ENCODE measurements at regions not wholly inside any gene's neighbourhood (a gene's known extent, or its start where the extent isn't known, plus 50 kb on each side); places are given as distances from the start of the nearest gene placed in this dataset.
"Not testable (repeated sequence)": the region's sequence is repeated elsewhere in the genome, so short reads cannot be mapped to it uniquely, and the experiment has no call there.

DNA sequence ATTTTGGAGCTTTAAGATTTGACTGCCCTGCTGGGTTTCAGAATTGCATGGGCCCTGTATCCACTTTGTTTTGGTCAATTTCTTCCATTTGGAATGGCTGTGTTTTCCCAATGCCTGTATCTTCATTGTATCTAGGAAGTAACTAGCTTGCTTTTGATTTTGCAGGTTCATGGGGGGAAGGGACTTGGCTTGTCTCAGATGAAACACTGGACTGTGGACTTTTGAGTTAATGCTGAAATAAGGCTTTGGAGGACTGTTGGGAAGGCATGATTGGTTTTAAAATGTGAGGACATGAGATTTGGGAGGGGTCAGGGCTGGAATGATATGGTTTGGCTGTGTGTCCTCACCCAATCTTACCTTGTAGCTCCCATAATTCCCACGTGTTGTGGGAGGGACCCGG is 245.2 kb upstream of the FOXP2 start:
- H3K4me1 Mint-ChIP-seq; ATAC-seq; H3K27me3 ChIP-seq (ENCODE audit: control insufficient read depth in 2 of 2, insufficient read depth in 2 of 2, low read length in 2 of 2); intact Hi-C loops (cut with micrococcal nuclease); CTCF ChIA-PET; H3K4me1 ChIP-seq (ENCODE audit: control insufficient read depth in 2 of 2, insufficient read depth in 2 of 2, low read length in 2 of 2); H3K36me3 Mint-ChIP-seq; H3K27ac Mint-ChIP-seq; H3K9me3 ChIP-seq (ENCODE audit: control insufficient read depth in 2 of 3, low read length in 3 of 3); H3K27ac ChIP-seq (ENCODE audit: low read depth, low read length); DNase-seq; H3K36me3 ChIP-seq (ENCODE audit: control insufficient read depth in 2 of 3, insufficient read depth in 3 of 3, low read length in 3 of 3); H3K4me3 ChIP-seq (ENCODE audit: low read length); H3K27me3 Mint-ChIP-seq; H3K4me3 Mint-ChIP-seq: not testable (repeated sequence)
- peaks cover 0 to 18% (median 3%) of the 10 kb centered on the region in 11 donors for H3K9me3 Mint-ChIP-seq
- POLR2A ChIA-PET = interaction anchor here (0.5 kb wide), 1 partner anchor 272 kb away, joined by 3 read pairs; no protein-coding TSS in a partner anchor

DNA sequence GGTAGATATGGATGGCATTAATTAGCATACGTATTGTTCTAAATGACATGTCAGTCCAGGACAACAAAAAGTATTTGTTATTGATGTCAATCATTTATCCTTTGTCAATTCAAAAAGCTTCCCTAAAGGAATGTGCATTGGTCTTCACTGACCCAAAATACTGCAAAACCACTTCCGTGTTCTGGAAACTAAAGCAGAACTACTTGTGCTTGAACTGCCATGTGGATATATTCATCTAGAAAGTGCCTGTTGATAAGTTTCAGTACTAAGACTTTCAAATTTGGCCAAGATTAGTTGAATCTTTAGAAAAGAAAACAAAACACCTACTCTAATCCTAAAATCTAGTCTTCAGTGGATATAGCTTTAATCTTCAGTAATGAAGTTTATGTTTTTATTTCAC is 242.1 kb upstream of the PPP1R3A start:
- CTCF ChIA-PET = no interaction called here
- no peak overlapping the region for H3K27ac ChIP-seq (ENCODE audit: low read depth, low read length)
- intact Hi-C loops (cut with micrococcal nuclease) = no loop called here

DNA sequence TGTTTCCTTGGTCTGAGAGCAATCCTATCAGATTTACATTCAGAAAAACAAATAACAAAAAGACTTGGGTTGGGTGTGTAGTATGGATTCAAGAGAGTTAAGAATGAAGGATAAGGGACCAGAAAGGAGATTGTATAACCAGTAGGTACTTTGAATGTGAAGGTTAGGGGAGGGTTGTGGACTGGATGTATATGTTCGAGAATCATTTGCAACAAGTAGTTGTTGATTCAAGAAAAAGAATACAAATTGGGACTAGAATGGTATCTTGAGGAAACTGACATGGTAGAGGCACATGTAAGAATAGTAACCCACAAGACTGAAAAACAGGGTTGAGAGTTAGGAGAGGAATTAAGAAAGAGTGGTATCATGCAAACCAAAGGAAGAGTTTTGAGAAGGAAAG is 240.0 kb upstream of the PPP1R3A start:
- DNase-seq = no peak
- ATAC-seq = no peak
- Histone ChIP-seq H3K27me3 (ENCODE audit: control insufficient read depth in 2 of 2, insufficient read depth in 2 of 2, low read length in 2 of 2) (no peaks in the 10 kb centered on the region), H3K27ac (ENCODE audit: low read depth, low read length) (no peak overlapping the region), H3K36me3 (ENCODE audit: control insufficient read depth in 2 of 3, insufficient read depth in 3 of 3, low read length in 3 of 3) (no peaks in the 10 kb centered on the region), H3K4me1 (ENCODE audit: control insufficient read depth in 2 of 2, insufficient read depth in 2 of 2, low read length in 2 of 2) (no peaks in the 10 kb centered on the region), H3K9me3 (ENCODE audit: control insufficient read depth in 2 of 3, low read length in 3 of 3) (no peaks in the 10 kb centered on the region), H3K4me3 (ENCODE audit: low read length) (no peak overlapping the region)
- POLR2A ChIA-PET = no interaction called here
- H3K4me3 Mint-ChIP-seq = no peak overlapping the region
- no peaks in the 10 kb centered on the region for H3K36me3 Mint-ChIP-seq
- H3K27me3 Mint-ChIP-seq = no peaks in the 10 kb centered on the region
- H3K4me1 Mint-ChIP-seq = no peaks in the 10 kb centered on the region
- no peak overlapping the region for H3K27ac Mint-ChIP-seq
- CTCF ChIA-PET = no interaction called here
- intact Hi-C loops (cut with micrococcal nuclease) = no loop called here
- peaks cover 0 to 6% (median 0%) of the 10 kb centered on the region in 11 donors for H3K9me3 Mint-ChIP-seq

More for the DNA sequence above, 242.1 kb upstream of the PPP1R3A start:
- Histone ChIP-seq H3K36me3 (ENCODE audit: control insufficient read depth in 2 of 3, insufficient read depth in 3 of 3, low read length in 3 of 3) (no peaks in the 10 kb centered on the region), H3K27me3 (ENCODE audit: control insufficient read depth in 2 of 2, insufficient read depth in 2 of 2, low read length in 2 of 2) (no peaks in the 10 kb centered on the region), H3K9me3 (ENCODE audit: control insufficient read depth in 2 of 3, low read length in 3 of 3) (no peaks in the 10 kb centered on the region), H3K4me1 (ENCODE audit: control insufficient read depth in 2 of 2, insufficient read depth in 2 of 2, low read length in 2 of 2) (no peaks in the 10 kb centered on the region), H3K4me3 (ENCODE audit: low read length) (no peak overlapping the region)
- POLR2A ChIA-PET = no interaction called here
- ATAC-seq (no peak), DNase-seq (no peak)
- H3K27me3 Mint-ChIP-seq = no peaks in the 10 kb centered on the region
- no peak overlapping the region for H3K4me3 Mint-ChIP-seq
- H3K9me3 Mint-ChIP-seq = peaks cover 0 to 6% (median 2%) of the 10 kb centered on the region in 11 donors
- no peak overlapping the region for H3K27ac Mint-ChIP-seq
- H3K4me1 Mint-ChIP-seq = no peaks in the 10 kb centered on the region
- no peaks in the 10 kb centered on the region for H3K36me3 Mint-ChIP-seq

DNA sequence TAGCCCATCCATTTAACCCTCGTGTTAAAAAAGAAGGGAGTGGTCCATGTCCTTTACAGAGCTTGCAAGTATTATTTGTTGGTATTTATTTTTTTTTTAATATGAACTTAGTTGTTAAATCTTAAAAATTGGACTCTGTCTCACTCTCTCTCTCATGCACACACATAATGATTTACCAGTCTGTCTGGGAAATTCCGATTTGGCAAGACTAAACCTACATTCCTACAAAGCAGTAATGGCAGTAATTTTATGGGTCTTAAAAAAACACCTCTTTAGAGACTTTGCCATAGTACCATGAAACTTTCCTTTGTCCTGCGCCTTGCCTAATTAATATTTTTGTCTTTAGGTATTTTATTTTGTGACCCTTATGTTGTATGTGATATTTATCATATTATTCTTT is 239.5 kb upstream of the PPP1R3A start:
- H3K36me3 Mint-ChIP-seq = no peaks in the 10 kb centered on the region
- H3K4me3 Mint-ChIP-seq = no peak overlapping the region
- no peak overlapping the region for H3K27ac Mint-ChIP-seq
- no peaks in the 10 kb centered on the region for H3K9me3 ChIP-seq (ENCODE audit: control insufficient read depth in 2 of 3, low read length in 3 of 3)
- H3K27me3 ChIP-seq (ENCODE audit: control insufficient read depth in 2 of 2, insufficient read depth in 2 of 2, low read length in 2 of 2) = no peaks in the 10 kb centered on the region
- H3K4me1 Mint-ChIP-seq = no peaks in the 10 kb centered on the region
- POLR2A ChIA-PET = no interaction called here
- no peaks in the 10 kb centered on the region for H3K36me3 ChIP-seq (ENCODE audit: control insufficient read depth in 2 of 3, insufficient read depth in 3 of 3, low read length in 3 of 3)
- no peak overlapping the region for H3K4me3 ChIP-seq (ENCODE audit: low read length)
- intact Hi-C loops (cut with micrococcal nuclease) = no loop called here
- no peaks in the 10 kb centered on the region for H3K27me3 Mint-ChIP-seq
- H3K4me1 ChIP-seq (ENCODE audit: control insufficient read depth in 2 of 2, insufficient read depth in 2 of 2, low read length in 2 of 2) = no peaks in the 10 kb centered on the region
- peaks cover 0 to 6% (median 0%) of the 10 kb centered on the region in 11 donors for H3K9me3 Mint-ChIP-seq
- ATAC-seq (no peak), DNase-seq (no peak)
- CTCF ChIA-PET = no interaction called here
- H3K27ac ChIP-seq (ENCODE audit: low read depth, low read length) = no peak overlapping the region

DNA sequence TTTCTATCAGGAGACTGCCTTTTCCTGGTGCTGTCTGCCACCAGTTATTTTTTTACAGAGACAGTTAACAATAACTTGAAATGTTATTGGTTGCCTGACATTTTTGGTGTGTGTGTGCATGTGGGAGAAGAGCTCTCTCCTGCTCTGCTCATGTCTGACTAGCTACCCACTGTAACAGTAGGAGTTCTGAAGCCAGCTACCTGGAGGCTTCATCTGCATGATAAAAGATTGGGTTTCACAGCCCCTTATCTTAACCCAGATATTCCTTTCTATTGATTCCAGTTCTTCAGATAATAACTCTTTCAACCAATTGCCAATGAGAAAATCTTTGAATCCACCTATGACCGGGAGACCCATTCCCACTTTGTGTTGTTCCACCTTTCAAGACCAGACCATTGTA is 237.4 kb upstream of the PPP1R3A start:
- H3K9me3 Mint-ChIP-seq = peaks cover 0 to 6% (median 0%) of the 10 kb centered on the region in 11 donors
- CTCF ChIA-PET = interaction anchor here (0.6 kb wide), 1 partner anchor 175 kb away, joined by 5 read pairs; no protein-coding TSS in a partner anchor

DNA sequence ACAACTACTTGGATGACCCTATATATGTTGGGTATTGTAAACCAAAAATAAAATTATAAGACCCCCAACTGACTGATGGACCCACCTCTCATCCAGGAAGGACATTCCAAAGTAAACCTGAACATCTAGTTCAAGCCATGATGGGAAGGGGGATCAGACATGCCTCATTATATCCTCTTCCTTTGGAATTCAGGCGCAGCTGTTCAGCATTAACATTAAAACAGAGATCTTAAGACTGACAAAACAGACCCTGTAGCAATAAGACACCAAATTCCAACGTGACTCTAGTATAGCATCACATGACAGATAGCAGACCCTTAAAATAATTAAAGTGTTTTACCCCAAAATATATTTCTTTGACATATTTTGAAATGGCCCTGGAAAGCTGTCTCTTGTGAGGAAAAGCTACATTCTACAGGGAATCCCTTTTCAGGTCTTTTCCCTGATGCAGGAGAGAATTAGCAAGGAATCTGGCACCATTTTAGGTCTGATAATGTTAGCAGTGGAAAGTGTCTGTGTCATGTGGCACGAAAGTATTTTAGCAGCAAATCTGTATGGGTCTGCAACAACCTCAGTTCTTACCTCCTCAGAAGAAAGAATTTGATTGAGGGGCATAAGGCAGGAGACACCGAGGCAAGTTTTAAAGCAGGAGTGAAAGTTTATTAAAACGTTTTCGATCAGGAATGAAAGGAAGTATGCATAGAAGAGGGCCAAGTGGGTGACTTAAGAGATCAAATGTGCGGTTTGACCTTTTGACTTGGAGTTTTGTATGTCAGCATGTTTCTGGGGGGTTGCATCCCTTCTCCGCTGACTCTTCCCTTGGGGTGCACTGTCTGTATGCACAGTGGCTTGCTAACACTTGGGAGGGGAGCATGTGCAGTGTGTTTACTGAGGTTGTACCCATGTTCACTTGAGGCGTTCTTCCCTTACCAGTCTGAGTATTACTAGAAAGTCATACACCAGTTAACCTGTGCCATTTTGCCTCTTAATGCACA is 236.6 kb upstream of the PPP1R3A start:
- DNase-seq (no peak), ATAC-seq (no peak)
- no peaks in the 10 kb centered on the region for H3K27me3 Mint-ChIP-seq
- intact Hi-C loops (cut with micrococcal nuclease) = no loop called here
- ChIA-PET POLR2A (no interaction called here), CTCF (no interaction called here)
- no peak overlapping the region for H3K4me3 ChIP-seq (ENCODE audit: low read length)
- peaks cover 0 to 6% (median 0%) of the 10 kb centered on the region in 11 donors for H3K9me3 Mint-ChIP-seq
- no peak overlapping the region for H3K27ac ChIP-seq (ENCODE audit: low read depth, low read length)
- no peaks in the 10 kb centered on the region for H3K4me1 Mint-ChIP-seq
- no peaks in the 10 kb centered on the region for H3K9me3 ChIP-seq (ENCODE audit: control insufficient read depth in 2 of 3, low read length in 3 of 3)
- no peak overlapping the region for H3K4me3 Mint-ChIP-seq
- no peaks in the 10 kb centered on the region for H3K27me3 ChIP-seq (ENCODE audit: control insufficient read depth in 2 of 2, insufficient read depth in 2 of 2, low read length in 2 of 2)
- no peaks in the 10 kb centered on the region for H3K36me3 ChIP-seq (ENCODE audit: control insufficient read depth in 2 of 3, insufficient read depth in 3 of 3, low read length in 3 of 3)
- no peak overlapping the region for H3K27ac Mint-ChIP-seq
- no peaks in the 10 kb centered on the region for H3K36me3 Mint-ChIP-seq
- H3K4me1 ChIP-seq (ENCODE audit: control insufficient read depth in 2 of 2, insufficient read depth in 2 of 2, low read length in 2 of 2) = no peaks in the 10 kb centered on the region

More for the DNA sequence above, 237.4 kb upstream of the PPP1R3A start:
- no peak overlapping the region for H3K27ac ChIP-seq (ENCODE audit: low read depth, low read length)
- no peaks in the 10 kb centered on the region for H3K36me3 ChIP-seq (ENCODE audit: control insufficient read depth in 2 of 3, insufficient read depth in 3 of 3, low read length in 3 of 3)
- H3K4me3 ChIP-seq (ENCODE audit: low read length) = no peak overlapping the region
- Mint-ChIP-seq H3K36me3 (no peaks in the 10 kb centered on the region), H3K27me3 (no peaks in the 10 kb centered on the region), H3K4me3 (no peak overlapping the region), H3K4me1 (no peaks in the 10 kb centered on the region), H3K27ac (no peak overlapping the region)
- H3K27me3 ChIP-seq (ENCODE audit: control insufficient read depth in 2 of 2, insufficient read depth in 2 of 2, low read length in 2 of 2) = no peaks in the 10 kb centered on the region
- intact Hi-C loops (cut with micrococcal nuclease) = no loop called here
- POLR2A ChIA-PET = no interaction called here
- no peaks in the 10 kb centered on the region for H3K4me1 ChIP-seq (ENCODE audit: control insufficient read depth in 2 of 2, insufficient read depth in 2 of 2, low read length in 2 of 2)
- no peaks in the 10 kb centered on the region for H3K9me3 ChIP-seq (ENCODE audit: control insufficient read depth in 2 of 3, low read length in 3 of 3)
- no peak for DNase-seq
- no peak for ATAC-seq

DNA sequence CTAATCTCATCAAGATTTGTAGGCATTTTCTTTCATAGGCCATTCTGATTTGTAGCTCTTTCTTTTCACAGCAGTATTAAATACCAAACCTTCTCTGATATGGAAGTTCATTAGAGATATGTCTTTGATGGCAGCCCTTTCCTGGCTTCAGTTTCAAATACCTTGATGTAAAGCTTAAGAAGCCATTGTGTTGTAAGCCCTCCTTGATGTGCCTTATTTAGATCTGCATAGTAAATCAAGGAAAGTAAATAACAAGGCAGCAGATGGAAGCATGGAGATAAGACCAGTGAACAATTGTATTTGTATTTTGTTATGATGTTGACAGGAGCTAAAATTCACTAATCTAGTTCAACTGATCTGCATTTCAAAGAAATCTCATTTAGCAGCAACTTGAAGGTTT is 234.9 kb upstream of the PPP1R3A start:
- DNase-seq (no peak), ATAC-seq (no peak)
- Mint-ChIP-seq H3K27me3 (no peaks in the 10 kb centered on the region), H3K4me1 (no peaks in the 10 kb centered on the region), H3K4me3 (no peak overlapping the region), H3K27ac (no peak overlapping the region), H3K9me3 (peaks cover 0 to 4% (median 0%) of the 10 kb centered on the region in 11 donors), H3K36me3 (no peaks in the 10 kb centered on the region)
- ChIA-PET POLR2A (no interaction called here), CTCF (no interaction called here)
- Histone ChIP-seq H3K9me3 (ENCODE audit: control insufficient read depth in 2 of 3, low read length in 3 of 3) (no peaks in the 10 kb centered on the region), H3K27ac (ENCODE audit: low read depth, low read length) (no peak overlapping the region), H3K4me3 (ENCODE audit: low read length) (no peak overlapping the region), H3K4me1 (ENCODE audit: control insufficient read depth in 2 of 2, insufficient read depth in 2 of 2, low read length in 2 of 2) (no peaks in the 10 kb centered on the region), H3K27me3 (ENCODE audit: control insufficient read depth in 2 of 2, insufficient read depth in 2 of 2, low read length in 2 of 2) (no peaks in the 10 kb centered on the region), H3K36me3 (ENCODE audit: control insufficient read depth in 2 of 3, insufficient read depth in 3 of 3, low read length in 3 of 3) (no peaks in the 10 kb centered on the region)
- intact Hi-C loops (cut with micrococcal nuclease) = no loop called here
